Activated CD4-positive, alpha-beta T cell treated with anti-CD3 and anti-CD28 coated beads, Interleukin-2, amount 10 ng/mL, durations not matched to agents 7 days and 5 days (primary cell): ENCODE measurements at regions not wholly inside any gene's neighbourhood (a gene's known extent, or its start where the extent isn't known, plus 50 kb on each side); places are given as distances from the start of the nearest gene placed in this dataset.

Experiments
- CTCF ChIA-PET: fragments of 350-600 bp; sonication (Branson Sonifier 250); formaldehyde crosslinking; loops from one replicate; lab custom pipeline; 2021; ENCODE audit warnings: antibody characterized with exemption; lab: Charles Lee
- POLR2A ChIA-PET: fragments of 350-600 bp; sonication (Branson Sonifier 250); formaldehyde crosslinking; loops from one replicate; lab custom pipeline; 2021; ENCODE audit warnings: antibody characterized with exemption; lab: Charles Lee
- DNase-seq: peaks from one replicate; pipeline ENCODE4 v3.0.0-alpha.2; 2020
- H3K27ac Mint-ChIP-seq: one replicate; pipeline ENCODE4 v1.8.0; 2021; ENCODE audit warnings: mild to moderate bottlenecking, moderate library complexity, mixed read lengths
- H3K27me3 Mint-ChIP-seq: one replicate; pipeline ENCODE4 v1.8.0; 2021; ENCODE audit warnings: mixed read lengths
- H3K36me3 Mint-ChIP-seq: one replicate; pipeline ENCODE4 v1.8.0; 2021; ENCODE audit warnings: low read depth, mixed read lengths
- H3K4me1 Mint-ChIP-seq: one replicate; pipeline ENCODE4 v1.8.0; 2021; ENCODE audit warnings: mixed read lengths
- H3K4me3 Mint-ChIP-seq: one replicate; pipeline ENCODE4 v1.8.0; 2021; ENCODE audit warnings: mild to moderate bottlenecking, moderate library complexity, mixed read lengths
- H3K9me3 Mint-ChIP-seq: one replicate; pipeline ENCODE4 v1.8.0; 2021; ENCODE audit warnings: mixed read lengths

DNA sequence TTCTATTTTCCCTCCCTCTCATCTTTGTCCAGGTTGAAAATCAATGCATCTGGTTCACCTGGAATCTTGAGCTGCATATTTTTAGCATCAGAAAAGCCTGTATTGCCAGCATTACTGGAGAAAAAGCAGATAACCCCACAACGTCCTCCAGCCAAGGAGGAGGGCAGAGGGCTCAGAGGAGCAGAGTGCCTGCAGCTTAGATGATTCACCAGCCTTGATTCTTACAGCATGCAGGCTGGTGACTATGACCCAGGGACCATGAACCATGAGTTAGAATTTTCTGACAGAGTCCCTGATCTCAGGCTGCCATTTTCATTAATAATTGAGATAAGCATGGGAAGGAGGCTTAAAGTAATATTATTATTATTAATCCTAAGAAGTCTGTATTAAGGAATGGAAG is 278.2 kb downstream of the BRINP1 start:
- Mint-ChIP-seq H3K27me3 (no peaks in the 10 kb centered on the region), H3K36me3 (no peaks in the 10 kb centered on the region), H3K4me3 (no peak overlapping the region), H3K4me1 (no peaks in the 10 kb centered on the region), H3K27ac (no peak overlapping the region), H3K9me3 (no peaks in the 10 kb centered on the region)
- ChIA-PET POLR2A (interaction anchor here (0.8 kb wide), 1 partner anchor 91 kb away, joined by 4 read pairs; no protein-coding TSS in a partner anchor), CTCF (no interaction called here)
- no peak for DNase-seq

DNA sequence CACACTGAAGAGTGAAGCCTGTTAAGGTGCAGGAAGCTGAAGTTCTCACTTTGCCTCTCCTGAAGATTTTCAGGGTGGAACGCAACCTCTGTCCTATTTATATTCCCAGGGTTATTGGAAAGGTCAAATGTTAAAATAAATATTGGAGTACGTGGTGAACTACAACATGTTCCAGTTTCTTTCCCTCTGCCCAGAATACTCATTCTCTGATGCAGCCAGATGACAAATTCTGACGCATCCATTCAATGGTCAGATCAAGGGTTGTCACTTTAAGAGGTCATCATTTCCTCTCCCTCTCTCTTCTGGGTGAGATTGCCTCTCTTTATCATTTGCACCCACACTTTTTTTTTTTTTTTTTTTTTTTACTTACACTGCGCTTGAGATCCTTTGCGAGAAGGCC is 277.1 kb downstream of the BRINP1 start:
- Mint-ChIP-seq H3K27ac (no peak overlapping the region), H3K27me3 (no peaks in the 10 kb centered on the region), H3K9me3 (no peaks in the 10 kb centered on the region), H3K4me1 (no peaks in the 10 kb centered on the region), H3K4me3 (no peak overlapping the region), H3K36me3 (no peaks in the 10 kb centered on the region)
- ChIA-PET CTCF (no interaction called here), POLR2A (no interaction called here)
- DNase-seq, result no peak

DNA sequence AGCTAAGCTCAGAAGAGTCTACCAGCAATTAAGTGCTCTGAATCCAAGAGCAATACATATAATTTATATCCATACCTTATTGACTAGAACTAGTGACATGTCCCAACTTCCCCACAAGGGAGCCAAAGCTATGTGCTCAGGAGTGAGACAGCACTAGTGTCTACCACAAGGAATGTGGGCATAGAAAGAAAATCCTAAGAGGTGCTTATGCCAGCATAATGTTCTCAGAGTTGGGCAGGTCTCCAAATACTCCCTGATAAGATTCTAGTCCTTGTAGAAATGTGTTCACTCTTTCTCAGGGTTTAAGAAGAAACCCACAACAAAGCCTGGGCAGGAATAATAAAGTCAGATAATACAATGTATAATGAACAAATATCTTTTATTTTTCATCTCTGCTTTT is 275.1 kb downstream of the BRINP1 start:
- ChIA-PET POLR2A (no interaction called here), CTCF (no interaction called here)
- Mint-ChIP-seq H3K27me3 (no peaks in the 10 kb centered on the region), H3K9me3 (no peaks in the 10 kb centered on the region), H3K27ac (no peak overlapping the region), H3K36me3 (no peaks in the 10 kb centered on the region), H3K4me1 (no peaks in the 10 kb centered on the region), H3K4me3 (no peak overlapping the region)
- no peak for DNase-seq

DNA sequence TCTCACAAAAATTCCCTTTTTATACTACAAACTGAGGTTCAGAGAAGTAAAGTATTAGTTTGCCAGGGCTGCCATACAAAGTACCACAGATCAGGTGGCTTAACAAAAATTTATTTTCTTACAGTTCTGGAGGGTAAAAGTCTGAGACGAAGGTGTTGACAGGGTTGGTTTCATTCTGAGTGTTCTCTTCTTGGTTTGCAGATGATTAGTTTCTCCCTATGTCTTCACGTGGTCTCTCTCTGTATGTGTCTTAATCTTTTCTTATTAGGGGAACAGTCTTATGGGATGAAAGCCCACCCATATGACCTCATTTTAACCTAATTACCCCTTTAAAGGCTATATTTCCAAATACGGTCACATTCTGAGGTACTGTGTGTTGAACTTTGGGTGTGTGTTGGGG is 274.2 kb downstream of the BRINP1 start:
- H3K4me3 Mint-ChIP-seq, result no peak overlapping the region
- no peaks in the 10 kb centered on the region for H3K27me3 Mint-ChIP-seq
- no peak for DNase-seq
- ChIA-PET CTCF (no interaction called here), POLR2A (no interaction called here)
- H3K9me3 Mint-ChIP-seq, result no peaks in the 10 kb centered on the region
- H3K36me3 Mint-ChIP-seq, result no peaks in the 10 kb centered on the region
- no peaks in the 10 kb centered on the region for H3K4me1 Mint-ChIP-seq
- H3K27ac Mint-ChIP-seq, result no peak overlapping the region

DNA sequence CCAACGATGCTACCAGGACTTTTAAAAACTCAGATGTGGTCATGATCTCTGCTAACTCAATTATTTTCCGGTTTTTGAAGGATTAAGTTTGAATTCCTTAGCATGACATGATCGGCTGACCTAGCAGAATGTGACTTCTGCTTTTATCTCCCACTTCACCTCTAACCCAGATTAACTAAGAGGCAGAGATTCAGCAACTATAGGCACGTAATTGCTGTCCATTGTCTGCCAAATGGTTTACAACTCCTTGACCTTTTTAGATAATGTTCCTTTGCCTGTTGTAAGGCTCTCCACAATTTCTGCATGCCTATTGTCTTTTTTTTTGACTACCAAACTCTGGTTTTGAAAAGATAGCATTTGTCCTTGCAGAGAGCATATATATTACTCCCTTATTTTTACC is 268.2 kb downstream of the BRINP1 start:
- ChIA-PET POLR2A (no interaction called here), CTCF (no interaction called here)
- Mint-ChIP-seq H3K27me3 (no peaks in the 10 kb centered on the region), H3K36me3 (no peaks in the 10 kb centered on the region), H3K4me1 (no peaks in the 10 kb centered on the region), H3K27ac (no peak overlapping the region), H3K9me3 (no peaks in the 10 kb centered on the region), H3K4me3 (no peak overlapping the region)
- DNase-seq, result no peak

DNA sequence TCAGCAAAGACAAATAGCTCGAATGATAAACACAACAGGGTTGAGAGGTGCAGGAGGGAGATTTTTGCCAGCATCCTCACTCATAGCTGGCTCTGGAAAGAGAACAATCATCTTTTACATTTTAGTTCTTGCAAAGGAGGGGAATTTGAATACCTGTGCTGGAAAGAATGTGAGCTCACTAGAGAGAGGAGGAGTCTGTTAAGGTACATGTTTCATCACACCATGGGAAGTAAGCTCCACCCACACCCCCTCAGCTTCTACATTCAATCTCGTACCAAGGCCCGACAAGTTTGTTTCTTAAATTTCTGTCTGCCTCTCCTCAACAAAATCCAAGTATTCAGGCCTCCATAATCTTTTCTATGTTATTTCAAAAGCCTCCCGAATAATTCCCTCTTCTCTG is 254.6 kb downstream of the BRINP1 start:
- no peak overlapping the region for H3K4me3 Mint-ChIP-seq
- no peaks in the 10 kb centered on the region for H3K4me1 Mint-ChIP-seq
- H3K27ac Mint-ChIP-seq, result no peak overlapping the region
- DNase-seq, result no peak
- CTCF ChIA-PET, result no interaction called here
- peaks cover 3% of the 10 kb centered on the region for H3K9me3 Mint-ChIP-seq
- POLR2A ChIA-PET, result no interaction called here
- H3K36me3 Mint-ChIP-seq, result no peaks in the 10 kb centered on the region
- no peaks in the 10 kb centered on the region for H3K27me3 Mint-ChIP-seq
